GM19351 (cell line): ENCODE measurements at regions not wholly inside any gene's neighbourhood (a gene's known extent, or its start where the extent isn't known, plus 50 kb on each side); places are given as distances from the start of the nearest gene placed in this dataset.

Source experiments
- ATAC-seq: cut with Tn5 transposase; IDR thresholded peaks from one replicate; pipeline ENCODE4 v1.9.1; 2021; ENCODE audit warnings: mild to moderate bottlenecking, moderate library complexity; ENCODE audit not compliant: unreplicated experiment

DNA sequence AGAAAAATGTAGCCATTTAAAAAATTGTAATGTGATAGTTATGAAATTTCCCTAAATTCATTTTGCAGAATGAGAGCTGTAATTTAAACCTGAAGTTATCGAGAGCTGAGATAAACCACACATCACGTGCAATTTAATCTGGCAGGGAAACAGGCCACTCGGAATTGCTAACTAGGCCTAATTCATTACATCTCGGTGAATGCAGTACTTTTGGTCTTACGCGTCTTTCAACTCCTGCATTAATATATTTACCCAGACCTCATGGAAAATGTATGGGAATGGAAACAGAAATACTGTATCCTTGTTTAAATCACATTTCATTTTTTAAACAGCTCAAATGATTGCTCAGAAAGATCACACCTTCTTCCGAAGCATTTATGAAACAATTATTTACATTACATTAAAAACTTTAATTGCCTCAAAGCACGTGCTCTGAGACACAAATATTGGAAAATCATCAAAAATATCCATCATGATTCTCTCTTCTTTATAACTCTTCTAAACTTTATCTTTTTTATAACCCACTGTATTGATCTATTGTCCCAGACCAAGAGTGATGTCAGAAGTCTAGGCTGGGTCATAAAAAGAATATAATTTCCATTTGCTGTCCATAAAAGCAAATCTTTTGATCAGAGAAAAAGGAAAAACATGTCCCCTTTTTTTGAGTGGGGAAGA is 111.7 kb upstream of the MYL2 start:
- no peak for ATAC-seq

DNA sequence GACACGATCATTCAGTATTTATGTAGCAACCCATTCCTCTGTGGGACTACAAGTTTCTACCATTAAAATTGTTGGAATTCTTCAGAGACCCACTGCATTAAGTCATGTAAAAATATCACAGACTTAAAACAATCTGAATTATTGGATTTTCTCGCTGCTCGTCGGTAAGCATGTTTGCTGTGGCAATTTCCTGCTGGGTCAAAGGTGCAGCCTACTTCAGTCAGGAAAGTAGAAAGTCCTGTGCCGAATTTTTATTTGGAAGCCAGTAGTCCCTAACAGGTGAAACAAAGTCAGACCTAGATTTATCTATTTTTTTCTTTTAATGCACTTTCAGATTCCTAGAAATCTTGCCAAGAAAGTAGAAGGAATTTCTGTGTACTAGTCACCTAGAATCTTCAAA is 110.4 kb upstream of the MYL2 start:
- ATAC-seq = no peak

DNA sequence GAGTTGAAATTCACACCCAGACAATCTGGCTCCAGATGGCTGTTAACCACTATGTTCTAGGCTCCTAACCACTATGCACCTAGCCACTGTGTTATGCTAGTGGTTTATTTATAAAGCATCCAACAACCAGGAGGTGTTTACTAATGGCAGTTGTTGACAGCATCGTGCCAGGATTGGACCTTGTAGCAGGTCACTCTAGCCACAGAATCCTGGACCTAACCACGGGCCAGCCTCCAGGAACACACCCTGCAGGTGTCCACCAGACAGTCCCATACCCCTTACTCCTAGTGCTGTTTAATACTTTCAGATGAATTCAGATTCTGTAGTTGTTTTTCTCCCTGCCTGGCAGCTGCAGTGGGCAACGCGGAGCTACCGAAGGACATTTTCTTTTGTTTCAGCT is 109.4 kb upstream of the MYL2 start:
- ATAC-seq = no peak

GRCh38 chr12:111029305-111029704 is 108.9 kb upstream of the MYL2 start:
- no peak for ATAC-seq

GRCh38 chr12:111028830-111029229 is 108.5 kb upstream of the MYL2 start:
- ATAC-seq = no peak

- no peak for ATAC-seq
These were observed 107.1 kb upstream of the MYL2 start for GRCh38 chr12:111027431-111027830.

- no peak for ATAC-seq
These were observed 105.5 kb upstream of the MYL2 start for GRCh38 chr12:111025792-111026430.

DNA sequence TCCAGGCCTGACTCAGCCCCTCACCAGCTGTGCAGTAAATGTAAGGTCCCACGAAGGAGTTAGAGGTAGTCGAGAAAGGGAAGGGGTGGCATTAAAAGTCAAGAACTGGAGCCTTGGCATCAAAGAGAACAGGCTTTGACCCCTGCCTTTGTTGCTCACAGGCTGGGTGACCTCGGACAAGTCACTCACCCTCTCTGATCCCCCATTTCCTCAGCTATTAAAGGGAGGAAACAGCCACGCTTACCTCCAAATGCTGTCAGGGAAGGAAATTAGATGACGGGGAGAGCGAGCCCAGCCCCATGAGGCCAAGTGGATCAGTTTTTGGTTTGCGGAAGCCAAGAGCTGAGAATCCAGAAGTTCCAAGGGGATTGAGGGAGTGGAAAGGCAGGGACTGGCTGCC is 104.9 kb upstream of the MYL2 start:
- no peak for ATAC-seq

GRCh38 chr12:111024205-111024801 is 103.9 kb upstream of the MYL2 start:
- ATAC-seq = no peak

DNA sequence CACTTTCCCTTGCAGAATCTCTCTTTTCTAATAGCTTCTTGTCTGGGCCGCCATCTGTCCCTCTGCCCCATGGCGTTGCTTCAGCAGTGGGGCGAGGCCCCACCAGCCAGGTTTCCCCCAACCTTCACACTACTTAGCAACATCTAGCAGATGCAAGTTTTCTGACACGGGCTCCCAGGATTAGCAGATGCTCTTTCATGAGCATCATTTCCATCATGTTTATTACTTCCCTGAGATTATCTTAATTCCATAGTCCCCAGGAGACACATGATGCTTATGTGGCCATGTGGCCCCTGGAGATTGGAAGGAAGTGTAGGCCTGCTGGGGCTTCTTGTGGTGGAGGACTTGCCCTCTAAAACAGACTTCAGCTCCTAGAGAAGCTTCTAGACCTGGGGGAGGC is 102.0 kb upstream of the MYL2 start:
- no peak for ATAC-seq

DNA sequence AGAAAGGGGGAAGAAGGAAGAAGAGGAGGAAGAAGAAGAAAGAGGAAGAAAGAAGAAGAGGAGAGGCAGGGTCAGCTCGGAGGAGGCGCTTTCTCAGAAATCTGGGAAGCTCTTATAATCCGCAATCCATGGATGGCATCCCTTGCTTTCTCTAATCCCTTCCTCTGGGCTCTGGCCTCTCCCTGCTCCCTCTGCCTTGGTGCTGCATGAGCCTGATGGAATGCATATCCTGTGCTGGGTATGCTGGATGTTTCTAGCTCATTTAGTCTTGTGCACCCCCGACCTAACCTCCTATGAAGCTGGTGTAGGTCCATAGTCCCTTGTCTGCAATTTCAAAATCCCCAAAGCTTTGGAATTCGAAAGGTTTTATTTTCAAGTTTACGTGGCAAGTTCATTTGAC is 94.2 kb upstream of the MYL2 start:
- no peak for ATAC-seq

GRCh38 chr12:111012918-111013317 is 92.5 kb upstream of the MYL2 start:
- ATAC-seq = no peak

GRCh38 chr12:111011999-111012600 is 91.7 kb upstream of the MYL2 start:
- no peak for ATAC-seq

- no peak for ATAC-seq
These were observed 90.7 kb upstream of the MYL2 start for GRCh38 chr12:111010916-111011657.

DNA sequence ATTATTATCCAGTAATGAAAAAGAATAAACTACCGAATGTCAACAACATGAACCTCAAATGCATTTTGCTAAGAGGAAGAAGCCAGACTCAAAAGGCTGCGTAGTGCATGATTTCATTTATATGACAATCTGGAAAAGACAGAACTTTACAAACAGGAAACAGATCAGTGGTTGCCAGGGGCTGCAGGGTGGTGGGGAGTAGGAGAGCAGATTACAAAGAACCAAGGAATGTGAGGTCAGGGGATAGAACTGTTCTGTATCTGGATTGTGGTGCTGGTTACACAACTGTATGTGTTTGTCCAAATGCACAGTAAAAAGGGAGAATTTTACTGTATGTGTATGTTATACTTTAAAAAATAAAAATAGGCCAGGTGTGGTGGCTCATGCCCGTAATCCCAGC is 89.7 kb upstream of the MYL2 start:
- ATAC-seq = no peak

DNA sequence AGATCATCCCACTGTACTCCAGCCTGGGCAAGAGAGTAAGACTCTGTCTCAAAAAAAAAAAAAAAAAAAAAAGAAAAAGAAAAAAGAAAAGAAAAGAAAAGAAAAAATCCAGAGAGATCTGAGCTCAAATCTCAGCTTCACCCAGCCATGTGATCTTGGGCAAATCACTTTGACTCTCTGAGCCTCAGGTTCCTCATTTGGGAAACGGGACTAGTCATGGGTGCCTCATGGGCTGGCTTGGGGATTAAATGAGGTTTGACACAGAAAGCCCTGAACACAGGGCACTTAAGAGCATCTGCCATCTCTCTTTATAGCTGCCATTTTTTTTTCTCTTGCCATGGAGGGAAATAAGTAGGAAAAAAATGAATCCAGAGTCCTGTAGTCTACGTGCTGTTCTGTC is 86.2 kb upstream of the MYL2 start:
- ATAC-seq = no peak

GRCh38 chr12:110998971-110999370 is 78.6 kb upstream of the MYL2 start:
- no peak for ATAC-seq

DNA sequence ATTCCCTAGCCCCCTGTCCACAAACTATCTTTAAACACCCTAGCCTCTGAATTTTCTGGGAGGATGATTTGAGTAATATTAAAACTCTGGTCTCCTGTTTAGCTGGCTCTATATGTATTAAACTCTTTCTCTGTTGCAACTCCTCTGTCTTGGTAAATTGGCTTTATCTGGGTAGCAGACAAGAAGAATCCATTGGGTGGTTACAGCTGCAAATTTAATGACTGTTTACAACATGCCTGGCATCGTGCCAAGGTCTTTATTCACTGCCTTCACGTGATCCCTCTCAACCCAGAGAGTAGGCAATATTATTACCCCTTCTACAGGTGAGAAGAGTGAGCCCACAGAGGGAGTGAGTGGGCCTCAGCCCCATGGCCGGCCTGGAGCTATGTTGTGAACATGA is 77.8 kb upstream of the MYL2 start:
- ATAC-seq = no peak

- ATAC-seq = no peak
These were observed 76.0 kb upstream of the MYL2 start for GRCh38 chr12:110996415-110996814.

- ATAC-seq = no peak
These were observed 75.2 kb upstream of the MYL2 start for GRCh38 chr12:110995615-110996014.

DNA sequence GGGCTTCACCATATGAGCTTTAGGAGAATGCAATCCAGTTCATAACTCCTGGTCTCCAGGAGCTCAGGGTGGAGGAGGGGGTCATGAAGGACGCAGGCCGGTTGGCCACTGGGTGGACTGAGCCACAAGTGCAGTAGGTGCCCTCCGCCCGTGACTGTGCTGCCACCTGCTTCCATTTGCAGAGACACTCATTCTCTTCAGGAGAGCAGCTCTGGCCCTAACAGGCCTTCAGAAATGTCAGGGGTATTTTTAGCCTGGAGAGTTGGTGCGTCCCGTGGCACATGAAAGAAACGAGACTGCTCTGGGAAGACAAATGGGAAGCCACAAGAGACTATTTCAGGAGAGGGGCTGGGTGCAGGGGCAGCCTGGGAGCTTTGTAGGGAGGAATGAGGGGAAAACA is 74.6 kb upstream of the MYL2 start:
- ATAC-seq = no peak
